HG03575 (cell line): ENCODE measurements at regions not wholly inside any gene's neighbourhood (a gene's known extent, or its start where the extent isn't known, plus 50 kb on each side); places are given as distances from the start of the nearest gene placed in this dataset.
"Not testable (repeated sequence)": the region's sequence is repeated elsewhere in the genome, so short reads cannot be mapped to it uniquely, and the experiment has no call there.

Experiments
- ATAC-seq: cut with Tn5 transposase; IDR thresholded peaks from one replicate; pipeline ENCODE4 v1.9.1; 2021; ENCODE audit not compliant: unreplicated experiment, insufficient number of reproducible peaks, low FRiP score; ENCODE audit errors: extremely low read depth

GRCh38 chr12:105562199-105562971 lies 231.9 kb downstream of the C12orf75 start:
- ATAC-seq = no peak

- no peak for ATAC-seq
These were observed 236.6 kb downstream of the C12orf75 start for GRCh38 chr12:105567061-105567460.

- no peak for ATAC-seq
These were observed 239.4 kb downstream of the C12orf75 start for GRCh38 chr12:105569886-105570285.

DNA sequence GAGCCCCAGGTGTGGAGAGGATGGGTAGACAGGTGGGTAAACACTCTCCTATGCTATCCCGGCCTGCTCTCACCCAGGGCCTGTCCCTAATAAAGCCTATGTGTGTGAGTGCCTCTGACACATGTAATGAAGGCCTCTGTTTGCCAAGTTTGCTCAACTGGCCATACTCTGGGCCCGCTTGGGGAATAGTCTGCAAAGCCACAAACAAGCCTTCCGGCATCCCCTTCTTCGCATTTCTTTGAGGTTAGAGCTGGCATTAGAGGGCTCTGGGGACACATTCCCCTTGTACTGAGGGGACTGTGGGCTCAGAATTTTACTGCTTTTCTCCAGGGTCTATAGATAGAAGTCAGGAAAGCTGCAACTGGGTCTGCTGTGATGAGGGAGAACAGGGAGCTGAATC lies 240.5 kb downstream of the C12orf75 start:
- ATAC-seq = no peak

- ATAC-seq = no peak
These were observed 243.1 kb downstream of the C12orf75 start for GRCh38 chr12:105573574-105573973.

GRCh38 chr12:105574056-105574715 lies 243.7 kb downstream of the C12orf75 start:
- no peak for ATAC-seq

DNA sequence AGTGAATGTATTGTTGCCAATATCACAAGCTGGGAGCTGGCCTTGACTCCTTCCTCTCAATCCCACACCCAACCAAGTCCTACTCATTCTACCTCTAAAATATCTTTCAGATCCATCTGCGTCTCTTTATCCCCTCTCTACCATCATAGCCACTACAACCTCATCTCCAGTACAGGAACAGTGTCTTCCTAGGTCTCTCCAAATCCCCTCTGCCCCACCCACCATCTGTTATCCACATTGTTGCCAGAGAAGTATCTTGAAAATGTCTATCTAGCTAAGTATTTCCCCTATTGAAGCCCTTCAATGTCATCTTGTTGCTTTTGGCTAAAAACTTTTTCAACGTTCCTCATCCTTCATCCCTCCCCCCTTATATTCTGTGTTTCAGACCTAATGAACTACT lies 244.7 kb downstream of the C12orf75 start:
- ATAC-seq = no peak

DNA sequence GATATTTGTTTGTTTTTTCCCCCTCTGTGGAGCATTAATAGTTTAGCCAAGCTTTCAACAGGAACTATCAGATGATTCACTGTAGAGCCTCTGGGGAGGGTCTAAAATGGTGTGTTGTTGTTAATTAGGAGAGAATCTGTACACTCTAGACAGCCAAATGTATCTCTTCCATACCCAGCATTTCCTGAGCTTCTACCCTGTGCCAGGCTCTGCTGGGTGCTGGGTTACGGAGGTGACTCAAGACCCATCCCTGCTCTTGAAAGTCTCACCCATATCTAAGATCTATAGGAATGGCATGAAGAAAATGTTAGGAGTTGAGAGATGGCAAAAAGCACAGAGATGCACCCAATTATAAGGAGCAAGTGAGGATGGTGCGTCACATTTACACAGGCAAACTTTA lies 245.8 kb downstream of the C12orf75 start:
- ATAC-seq = no peak

GRCh38 chr12:105580821-105581352 lies 250.4 kb downstream of the C12orf75 start:
- no peak for ATAC-seq

DNA sequence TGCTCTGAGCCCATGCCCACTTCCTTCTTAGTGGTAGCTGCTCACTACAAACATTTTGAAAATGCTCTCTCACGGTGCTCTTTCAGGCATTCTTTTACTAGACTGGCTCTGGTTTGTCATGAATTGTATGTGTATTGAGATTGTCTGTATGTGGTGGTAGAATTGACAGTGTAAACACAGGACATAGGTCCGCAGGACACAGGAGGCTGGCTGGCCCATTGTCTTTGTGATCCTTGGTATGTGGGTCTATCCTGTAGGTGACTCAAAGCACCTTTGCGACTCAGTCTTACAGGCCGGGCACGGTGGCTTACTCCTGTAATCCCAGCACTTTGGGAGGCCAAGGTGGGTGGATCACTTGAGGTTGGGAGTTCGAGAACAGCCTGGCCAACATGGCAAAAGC lies 250.9 kb downstream of the C12orf75 start:
- ATAC-seq = no peak

DNA sequence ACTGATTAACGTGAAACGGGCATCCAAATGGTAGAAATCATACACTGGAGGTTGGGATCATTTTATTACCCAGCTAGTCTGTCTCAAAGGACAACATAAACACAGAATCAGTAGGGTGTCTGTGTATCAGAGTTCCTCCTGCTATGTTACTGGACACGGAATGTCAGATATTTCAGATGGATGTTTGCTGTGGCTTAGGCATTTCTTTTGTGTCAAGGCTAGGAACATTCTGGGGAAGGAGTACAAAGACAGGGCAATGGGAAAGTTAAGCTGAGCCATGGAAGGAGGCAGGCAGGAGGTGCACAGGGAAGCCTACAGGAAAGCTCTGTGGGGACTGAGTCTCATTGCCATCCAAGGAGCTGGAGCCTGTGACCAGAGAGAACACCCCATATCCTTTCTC lies 254.6 kb downstream of the C12orf75 start:
- ATAC-seq = no peak

- no peak for ATAC-seq
These were observed 256.7 kb downstream of the C12orf75 start for GRCh38 chr12:105587237-105587636.

DNA sequence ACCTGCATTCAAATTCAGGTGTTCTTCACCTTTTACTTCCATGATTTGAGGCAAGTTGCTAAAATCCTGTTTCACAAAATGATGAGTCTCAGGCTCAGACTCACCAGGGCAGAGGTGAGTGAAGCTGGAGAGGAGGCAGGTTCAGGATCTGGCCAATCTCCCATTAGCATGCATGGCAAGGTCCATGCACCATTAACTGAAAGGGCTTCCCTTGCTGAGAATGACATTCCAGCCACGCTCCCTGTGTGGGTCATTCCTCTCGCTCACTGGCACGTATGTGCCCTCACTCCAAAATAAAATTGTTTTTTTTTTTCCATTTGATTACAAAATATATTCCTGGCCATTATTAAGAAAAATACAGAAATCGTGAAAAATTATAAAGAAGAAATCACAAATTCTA lies 257.6 kb downstream of the C12orf75 start:
- ATAC-seq = no peak

- ATAC-seq = no peak
These were observed 260.1 kb downstream of the C12orf75 start for GRCh38 chr12:105590571-105590970.

- no peak for ATAC-seq
These were observed 264.9 kb downstream of the C12orf75 start for GRCh38 chr12:105595440-105595839.

DNA sequence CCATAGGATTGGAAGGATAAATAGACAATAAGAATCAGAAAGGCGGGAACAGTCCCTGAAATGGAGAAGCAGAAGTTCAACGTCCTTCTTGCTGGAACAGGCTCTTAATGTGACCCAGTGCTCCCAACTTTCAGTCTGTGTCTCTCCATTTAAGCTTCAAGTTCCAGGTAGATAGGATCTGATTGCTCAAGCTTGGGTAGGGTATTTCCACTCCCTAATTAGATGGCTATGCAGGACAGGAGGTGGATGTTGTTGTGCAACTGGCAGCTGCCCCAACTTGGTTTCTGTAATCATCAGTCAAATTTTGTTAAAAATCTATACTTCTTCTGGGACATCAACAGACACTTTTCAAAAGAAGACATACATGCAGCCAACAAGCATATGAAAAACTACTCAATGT lies 266.2 kb downstream of the C12orf75 start:
- no peak for ATAC-seq

GRCh38 chr12:105598031-105598430 lies 267.5 kb downstream of the C12orf75 start:
- ATAC-seq = no peak

DNA sequence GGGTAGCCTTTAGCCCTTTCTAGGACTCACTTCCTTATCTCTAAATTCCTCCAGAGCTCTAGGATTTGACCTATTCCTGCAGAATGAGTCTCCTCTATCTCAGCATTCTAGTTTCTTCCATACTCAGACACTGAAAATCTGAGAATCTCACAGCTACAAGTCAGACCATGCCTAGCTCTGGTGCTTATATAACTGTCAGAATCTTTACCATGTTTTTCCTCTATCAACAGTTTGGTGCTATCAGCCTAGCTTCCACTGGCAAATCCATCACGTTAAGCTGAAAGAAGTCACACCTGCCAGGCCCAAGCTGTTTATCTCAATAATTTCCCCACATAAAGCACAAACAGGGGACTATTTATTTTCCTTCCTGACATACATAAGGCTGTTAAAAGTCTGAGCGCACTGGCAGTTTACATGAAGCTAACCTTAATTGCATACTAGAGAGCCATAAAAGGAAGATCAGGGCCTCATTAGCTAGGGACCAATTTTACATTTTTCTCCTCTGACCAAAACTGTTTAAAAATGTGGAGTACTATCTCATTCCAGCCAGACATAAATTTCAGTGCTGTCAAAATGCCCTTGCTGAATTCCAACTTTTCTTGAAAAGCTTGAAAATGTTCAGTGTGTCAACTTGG lies 270.5 kb downstream of the C12orf75 start:
- ATAC-seq = no peak

- ATAC-seq = not testable (repeated sequence)
These were observed 271.8 kb downstream of the C12orf75 start for GRCh38 chr12:105602312-105602711.

DNA sequence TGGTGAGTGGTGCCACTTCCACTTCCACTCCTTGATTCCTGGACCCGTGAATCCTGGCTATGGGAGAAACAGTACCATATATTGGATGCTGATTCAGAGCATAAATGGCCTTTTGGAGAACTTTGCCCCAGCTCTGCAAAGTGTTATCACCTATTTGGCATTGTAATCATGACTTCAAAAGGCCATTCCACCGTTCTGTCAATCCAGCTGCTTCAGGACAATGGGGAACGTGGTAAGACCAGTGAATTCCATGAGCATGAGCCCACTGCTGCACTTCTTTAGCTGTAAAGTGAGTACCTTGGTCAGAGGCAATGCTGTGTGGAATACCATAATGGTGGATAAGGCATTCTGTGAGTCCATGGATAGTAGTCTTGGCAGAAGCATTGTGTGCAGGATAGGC lies 273.8 kb downstream of the C12orf75 start:
- not testable (repeated sequence) for ATAC-seq
